Endodermal cell (in vitro differentiated cells): ENCODE measurements at regions not wholly inside any gene's neighbourhood (a gene's known extent, or its start where the extent isn't known, plus 50 kb on each side); places are given as distances from the start of the nearest gene placed in this dataset.

ENCODE experiments used
- DNase-seq: peaks from one replicate; pipeline ENCODE4 v3.0.0-alpha.2; 2017
- H3K27ac ChIP-seq: 2 replicates; pipeline ENCODE4 v1.5.1; 2013; ENCODE audit warnings: mild to moderate bottlenecking, low read depth, low read length, moderate library complexity
- H3K27me3 ChIP-seq: 2 replicates; pipeline ENCODE4 v1.6.1; 2013; ENCODE audit warnings: mild to moderate bottlenecking, low read length, moderate library complexity; ENCODE audit not compliant: insufficient read depth, control insufficient read depth, poor library complexity, severe bottlenecking
- H3K36me3 ChIP-seq: 2 replicates; pipeline ENCODE4 v1.7.0; 2013; ENCODE audit warnings: mild to moderate bottlenecking, low read length, moderate library complexity; ENCODE audit not compliant: control insufficient read depth, insufficient read depth
- H3K4me1 ChIP-seq: one replicate; pipeline ENCODE4 v1.7.0; 2013; ENCODE audit warnings: low read length; ENCODE audit not compliant: control insufficient read depth, insufficient read depth
- H3K4me3 ChIP-seq: 2 replicates; pipeline ENCODE4 v1.5.1; 2013; ENCODE audit warnings: mild to moderate bottlenecking, low read length, moderate library complexity
- H3K9ac ChIP-seq: 2 replicates; pipeline ENCODE4 v1.6.1; 2013; ENCODE audit warnings: mild to moderate bottlenecking, low read length, moderate library complexity; ENCODE audit not compliant: poor library complexity, severe bottlenecking; ENCODE audit errors: extremely low read depth
- H3K9me3 ChIP-seq: 2 replicates; pipeline ENCODE4 v1.6.1; 2013; ENCODE audit warnings: mild to moderate bottlenecking, low read length, moderate library complexity; ENCODE audit not compliant: control insufficient read depth
- H3K27ac Mint-ChIP-seq: 2 replicates; pipeline ENCODE4 v1.8.0; 2020; ENCODE audit warnings: mixed read lengths
- H3K27me3 Mint-ChIP-seq: 2 replicates; pipeline ENCODE4 v1.8.0; 2021; ENCODE audit warnings: mild to moderate bottlenecking, mixed read lengths; ENCODE audit not compliant: insufficient read depth
- H3K36me3 Mint-ChIP-seq: 2 replicates; pipeline ENCODE4 v1.8.0; 2020; ENCODE audit warnings: low read depth, mixed read lengths
- H3K4me1 Mint-ChIP-seq: 2 replicates; pipeline ENCODE4 v1.8.0; 2020; ENCODE audit warnings: mixed read lengths
- H3K4me3 Mint-ChIP-seq: 2 replicates; pipeline ENCODE4 v1.8.0; 2020; ENCODE audit warnings: mild to moderate bottlenecking, moderate library complexity, mixed read lengths
- H3K9me3 Mint-ChIP-seq: 2 replicates; pipeline ENCODE4 v1.8.0; 2020; ENCODE audit warnings: mild to moderate bottlenecking, mixed read lengths
- CTCF ChIP-seq: fragments of 200-600 bp; sonication (generic); conservative IDR thresholded peaks from 2 replicates; pipeline ENCODE4 v1.5.0; 2021; ENCODE audit warnings: antibody characterized with exemption, mild to moderate bottlenecking
- WGBS, 2 experiments: methylation state at CpG; one replicate each; pipeline versions ENCODE4 v1.1.5 to v1.1.7; 2013; ENCODE audit warnings: missing lambda C conversion rate in 2 of 2, mixed read lengths in 1 of 2; ENCODE audit not compliant: insufficient coverage in 1 of 2, insufficient read length in 1 of 2; 5-methylcytosine and 5-hydroxymethylcytosine counted together

- H3K27me3 Mint-ChIP-seq: no peaks in the 10 kb centered on the region
- Histone ChIP-seq H3K4me3 (no peak overlapping the region), H3K4me1 (no peaks in the 10 kb centered on the region), H3K27ac (no peak overlapping the region), H3K9ac (no peak overlapping the region), H3K27me3 (no peaks in the 10 kb centered on the region), H3K36me3 (no peaks in the 10 kb centered on the region), H3K9me3 (peaks cover 12% of the 10 kb centered on the region)
- DNase-seq: no peak
- H3K4me3 Mint-ChIP-seq: no peak overlapping the region
- H3K4me1 Mint-ChIP-seq: no peaks in the 10 kb centered on the region
- 88% methylated on average over 1 of the region's 1 CpG; no CpG with 5 or more reads in 1 of the 2 experiments for WGBS, 2 experiments
- TF ChIP-seq CTCF: no peak
- no peak overlapping the region for H3K27ac Mint-ChIP-seq
- H3K9me3 Mint-ChIP-seq: peaks cover 16% of the 10 kb centered on the region
- no peaks in the 10 kb centered on the region for H3K36me3 Mint-ChIP-seq
These were observed 1075.0 kb downstream of the GRM8 start for GRCh38 chr7:126177782-126178181.

- Histone ChIP-seq H3K4me1 (no peaks in the 10 kb centered on the region), H3K4me3 (no peak overlapping the region), H3K36me3 (no peaks in the 10 kb centered on the region), H3K27me3 (no peaks in the 10 kb centered on the region), H3K9me3 (peaks cover 6% of the 10 kb centered on the region), H3K27ac (no peak overlapping the region), H3K9ac (no peak overlapping the region)
- peaks cover 13% of the 10 kb centered on the region for H3K9me3 Mint-ChIP-seq
- DNase-seq: no peak
- TF ChIP-seq CTCF: no peak
- H3K27ac Mint-ChIP-seq: no peak overlapping the region
- no peaks in the 10 kb centered on the region for H3K27me3 Mint-ChIP-seq
- H3K4me1 Mint-ChIP-seq: peaks cover 7% of the 10 kb centered on the region
- H3K4me3 Mint-ChIP-seq: no peak overlapping the region
- WGBS, 2 experiments: 100% methylated on average over 2 of the region's 2 CpGs; no CpG with 5 or more reads in 1 of the 2 experiments
- no peaks in the 10 kb centered on the region for H3K36me3 Mint-ChIP-seq
These were observed 1086.1 kb downstream of the GRM8 start for GRCh38 chr7:126166645-126167044.

GRCh38 chr7:126163647-126164046 lies 1089.1 kb downstream of the GRM8 start:
- Mint-ChIP-seq H3K4me1 (peaks cover 5% of the 10 kb centered on the region), H3K27ac (no peak overlapping the region), H3K36me3 (no peaks in the 10 kb centered on the region), H3K27me3 (no peaks in the 10 kb centered on the region), H3K4me3 (no peak overlapping the region), H3K9me3 (peaks cover 13% of the 10 kb centered on the region)
- Histone ChIP-seq H3K27ac (no peak overlapping the region), H3K4me1 (no peaks in the 10 kb centered on the region), H3K4me3 (no peak overlapping the region), H3K9ac (no peak overlapping the region), H3K27me3 (no peaks in the 10 kb centered on the region), H3K9me3 (peaks cover 6% of the 10 kb centered on the region), H3K36me3 (no peaks in the 10 kb centered on the region)
- DNase-seq: no peak
- no peak for TF ChIP-seq CTCF
- 96% methylated on average over 1 of the region's 1 CpG; no CpG with 5 or more reads in 1 of the 2 experiments for WGBS, 2 experiments
